DND-41 (cell line): ENCODE measurements at regions not wholly inside any gene's neighbourhood (a gene's known extent, or its start where the extent isn't known, plus 50 kb on each side); places are given as distances from the start of the nearest gene placed in this dataset.

Experiments
- ATAC-seq: fragments of 200-7000 bp; cut with Tn5 transposase; 3 replicates; pipeline ENCODE4 v1.9.1; 2021; ENCODE audit warnings: low read depth; ENCODE audit not compliant: insufficient read depth
- DNase-seq: peaks from one replicate; pipeline ENCODE4 v3.0.0-alpha.2; 2020
- H2AFZ ChIP-seq: 2 replicates; pipeline ENCODE4 v1.6.0; 2012; ENCODE audit warnings: low read depth, low read length
- H3K27ac ChIP-seq: 2 replicates; pipeline ENCODE4 v1.5.1; 2012; ENCODE audit warnings: low read length, inconsistent platforms
- H3K27me3 ChIP-seq: fragments of 200-600 bp; sonication (generic); 2 replicates; pipeline ENCODE4 v1.6.0; 2012; ENCODE audit warnings: low read length, mild to moderate bottlenecking, inconsistent platforms; ENCODE audit not compliant: insufficient read depth, poor library complexity
- H3K36me3 ChIP-seq: 2 replicates; pipeline ENCODE4 v1.5.1; 2012; ENCODE audit warnings: low read length, inconsistent platforms; ENCODE audit not compliant: insufficient read depth
- H3K4me1 ChIP-seq: 2 replicates; pipeline ENCODE4 v1.5.1; 2012; ENCODE audit warnings: mild to moderate bottlenecking, low read length; ENCODE audit not compliant: insufficient read depth
- H3K4me2 ChIP-seq: 2 replicates; pipeline ENCODE4 v1.6.0; 2012; ENCODE audit warnings: mild to moderate bottlenecking, moderate library complexity, low read length, inconsistent platforms; ENCODE audit not compliant: insufficient read depth
- H3K4me3 ChIP-seq, 2 experiments: fragments of 200-600 bp in 1 of 2; shearing (Covaris generic) in 1 of 2; 2 replicates each; pipeline ENCODE4 v1.5.1; 2012 to 2016; ENCODE audit warnings: inconsistent platforms in 2 of 2, low read length in 2 of 2, mild to moderate bottlenecking in 2 of 2, low read depth in 1 of 2, moderate library complexity in 1 of 2
- H3K79me2 ChIP-seq: 2 replicates; pipeline ENCODE4 v1.6.0; 2012; ENCODE audit warnings: low read length, inconsistent platforms; ENCODE audit not compliant: insufficient read depth
- H3K9ac ChIP-seq: 2 replicates; pipeline ENCODE4 v1.6.0; 2012; ENCODE audit warnings: low read depth, mild to moderate bottlenecking, inconsistent platforms, low read length, moderate library complexity
- H3K9me3 ChIP-seq: 2 replicates; pipeline ENCODE4 v1.5.1; 2012; ENCODE audit warnings: low read length, moderate library complexity, mild to moderate bottlenecking, inconsistent platforms; ENCODE audit not compliant: insufficient read depth, severe bottlenecking
- H4K20me1 ChIP-seq: 2 replicates; pipeline ENCODE4 v1.6.0; 2012; ENCODE audit warnings: low read length; ENCODE audit not compliant: insufficient read depth
- CTCF ChIP-seq: IDR thresholded peaks from 2 replicates; pipeline ENCODE4 v1.5.1; 2012; ENCODE audit warnings: borderline replicate concordance, low read length, moderate library complexity, mild to moderate bottlenecking; ENCODE audit not compliant: poor library complexity, severe bottlenecking; ENCODE audit errors: extremely low read depth
- EZH2 ChIP-seq: IDR thresholded peaks from 3 replicates; pipeline ENCODE4 v1.6.1; 2012; ENCODE audit warnings: borderline replicate concordance, low read depth, mild to moderate bottlenecking, moderate library complexity, low read length, inconsistent platforms; ENCODE audit not compliant: severe bottlenecking

GRCh38 chr10:78594559-78595268 is 474.1 kb upstream of the ZMIZ1 start:
- Histone ChIP-seq H3K36me3 (no peaks in the 10 kb centered on the region), H3K27me3 (peaks cover 7% of the 10 kb centered on the region), H3K9ac (no peak overlapping the region), H2AFZ (no peak overlapping the region), H3K9me3 (no peaks in the 10 kb centered on the region), H3K4me2 (no peak overlapping the region), H3K27ac (no peak overlapping the region), H3K4me3 (no peak overlapping the region), H4K20me1 (no peaks in the 10 kb centered on the region), H3K4me1 (no peaks in the 10 kb centered on the region), H3K79me2 (no peaks in the 10 kb centered on the region)
- no peak for DNase-seq
- TF ChIP-seq CTCF (no peak), EZH2 (no peak)
- ATAC-seq = no peak

- no peak for TF ChIP-seq EZH2
- no peak for TF ChIP-seq CTCF
- peaks cover 7% of the 10 kb centered on the region for H3K27me3 ChIP-seq
- ATAC-seq (no peak), DNase-seq (no peak)
- no peak overlapping the region for H3K4me3 ChIP-seq
- no peaks in the 10 kb centered on the region for H4K20me1 ChIP-seq
- no peak overlapping the region for H3K4me2 ChIP-seq
- H3K9me3 ChIP-seq = no peaks in the 10 kb centered on the region
- H2AFZ ChIP-seq = no peak overlapping the region
- no peak overlapping the region for H3K9ac ChIP-seq
- no peaks in the 10 kb centered on the region for H3K79me2 ChIP-seq
- no peaks in the 10 kb centered on the region for H3K4me1 ChIP-seq
- no peaks in the 10 kb centered on the region for H3K36me3 ChIP-seq
- no peak overlapping the region for H3K27ac ChIP-seq
These were observed 473.5 kb upstream of the ZMIZ1 start for GRCh38 chr10:78595269-78595619.

- ATAC-seq (no peak), DNase-seq (no peak)
These were observed 472.2 kb upstream of the ZMIZ1 start for GRCh38 chr10:78596556-78596955.

More at GRCh38 chr10:78596556-78596955, 472.2 kb upstream of the ZMIZ1 start:
- Histone ChIP-seq H2AFZ (no peak overlapping the region), H3K4me2 (no peak overlapping the region), H3K4me1 (no peaks in the 10 kb centered on the region), H3K4me3 (no peak overlapping the region), H3K36me3 (no peaks in the 10 kb centered on the region), H3K9me3 (no peaks in the 10 kb centered on the region), H3K9ac (no peak overlapping the region), H3K79me2 (no peaks in the 10 kb centered on the region), H3K27ac (no peak overlapping the region), H3K27me3 (peaks cover 7% of the 10 kb centered on the region), H4K20me1 (no peaks in the 10 kb centered on the region)
- TF ChIP-seq CTCF (no peak), EZH2 (no peak)
